Left lobe of liver (tissue), 2 donors: ENCODE measurements at regions not wholly inside any gene's neighbourhood (a gene's known extent, or its start where the extent isn't known, plus 50 kb on each side); places are given as distances from the start of the nearest gene placed in this dataset.
"Not testable (repeated sequence)": the region's sequence is repeated elsewhere in the genome, so short reads cannot be mapped to it uniquely, and the experiment has no call there.

Experiments used
- ATAC-seq: fragments of 200-7000 bp; cut with Tn5 transposase; one replicate; pipeline ENCODE4 v1.9.1; 2020; ENCODE audit warnings: mild to moderate bottlenecking, moderate library complexity
- DNase-seq: peaks from one replicate; pipeline ENCODE4 v3.0.0-alpha.2; 2020; ENCODE audit warnings: low spot score
- donor health status: DM: no; HTN: no; CAD: no; lungs with moderate emphysema.
- donor health status: DM: no; HTN: yes; CAD: no.

DNA sequence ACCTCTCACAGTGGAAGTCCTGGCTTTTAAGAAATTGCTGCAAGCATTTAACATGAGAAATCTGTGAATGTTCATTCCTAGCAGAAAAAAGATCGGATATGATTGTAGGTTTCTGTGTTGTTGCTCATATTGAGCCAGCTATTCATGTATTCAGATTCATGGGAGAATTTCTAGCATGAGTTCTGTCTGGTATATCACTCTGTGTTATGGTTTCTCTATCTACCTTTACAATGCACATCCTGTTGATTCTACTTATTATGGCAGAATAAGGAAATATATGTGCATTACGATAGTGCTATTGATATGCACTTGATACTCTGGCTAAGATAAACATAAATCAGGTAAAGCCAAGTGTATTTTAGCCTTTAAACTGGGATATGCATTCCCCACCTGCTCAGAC is 138.2 kb downstream of the KCNRG start:
- DNase-seq = no peak
- no peak for ATAC-seq

DNA sequence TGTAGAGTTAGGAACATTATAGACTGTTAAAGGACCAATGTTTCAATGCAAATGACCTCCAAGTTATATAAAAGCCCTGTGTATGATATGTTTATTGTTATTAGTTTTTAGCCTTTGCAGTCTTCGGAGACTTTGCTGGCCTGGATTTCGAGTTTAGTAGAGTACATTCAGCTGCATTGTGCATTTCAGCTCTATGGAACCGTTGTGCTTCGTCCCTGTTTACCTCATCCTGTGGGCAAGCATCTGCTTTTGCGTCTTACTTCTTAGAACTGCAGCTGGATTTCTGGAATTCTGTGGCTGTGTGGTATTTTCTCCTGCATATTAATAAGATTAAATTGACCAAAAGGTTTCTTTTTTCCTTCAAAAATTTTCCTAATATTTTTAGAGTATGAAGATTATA is 138.6 kb downstream of the KCNRG start:
- ATAC-seq = no peak
- no peak for DNase-seq

DNA sequence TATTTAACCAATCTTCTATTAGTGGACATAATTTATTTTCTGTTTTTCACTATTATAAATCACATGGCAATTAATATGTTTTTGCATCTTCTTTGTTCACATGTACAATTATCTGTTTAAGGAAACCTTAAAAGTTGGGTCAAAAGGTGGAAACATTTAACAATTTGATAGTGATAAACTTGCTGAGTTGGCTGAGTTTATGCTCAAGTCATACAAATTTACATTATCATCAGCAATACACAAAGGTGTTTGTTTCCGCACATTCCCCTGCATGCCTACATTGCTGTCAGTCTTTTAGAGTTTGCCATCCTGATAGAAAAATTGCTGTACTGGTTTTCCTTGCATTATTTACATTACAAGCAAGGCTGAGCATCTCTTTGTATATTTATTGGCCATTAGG is 139.5 kb downstream of the KCNRG start:
- no peak for ATAC-seq

DNA sequence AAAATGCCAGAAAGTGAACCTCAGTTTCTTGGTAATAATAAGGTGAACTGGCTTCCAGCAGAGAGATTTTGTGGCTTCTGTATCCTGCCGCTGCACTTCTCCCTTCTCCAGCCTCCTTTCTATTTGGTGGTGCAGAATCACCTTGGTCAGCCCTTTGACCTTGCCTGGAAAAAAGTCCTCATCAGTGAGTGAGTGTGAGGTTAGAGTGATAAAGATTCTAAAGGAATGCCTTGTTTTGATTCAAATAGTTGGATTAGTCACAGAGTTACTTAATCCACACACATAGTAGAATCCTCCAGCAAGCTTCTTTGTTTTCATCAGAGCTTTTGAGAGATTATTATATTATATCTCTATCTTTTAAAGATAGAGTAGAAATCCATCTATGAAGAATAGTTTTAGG is 140.9 kb downstream of the KCNRG start:
- ATAC-seq = no peak

More for the DNA sequence above, 139.5 kb downstream of the KCNRG start:
- no peak for DNase-seq

DNA sequence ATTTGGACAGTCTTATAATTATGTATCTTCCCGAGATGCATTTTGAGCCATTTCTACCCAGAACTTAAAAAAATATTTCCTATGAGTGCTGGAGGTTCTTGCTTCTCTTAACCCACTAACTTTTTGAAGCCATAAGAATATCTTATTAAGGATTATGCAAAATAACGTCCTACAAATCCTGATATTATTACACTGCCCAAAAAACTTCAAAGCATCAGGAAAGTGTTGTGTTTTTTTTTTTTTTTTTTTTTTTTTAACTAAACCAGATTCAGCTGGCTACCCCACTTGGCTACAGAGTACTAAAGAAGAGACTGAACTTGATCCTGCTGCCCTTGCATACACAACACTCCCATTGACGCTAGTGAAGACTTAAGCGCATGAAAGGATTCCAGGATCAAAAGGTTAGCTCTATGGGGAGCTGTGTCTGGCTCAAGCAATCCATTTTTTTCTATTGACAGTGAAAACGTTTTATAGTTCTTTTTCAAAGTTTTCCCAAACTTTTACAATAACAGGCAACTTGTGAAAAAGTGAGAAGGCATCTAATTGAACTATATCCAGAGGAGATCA is 141.4 kb downstream of the KCNRG start:
- no peak for DNase-seq
- no peak for ATAC-seq

More for the DNA sequence above, 140.9 kb downstream of the KCNRG start:
- no peak for DNase-seq

DNA sequence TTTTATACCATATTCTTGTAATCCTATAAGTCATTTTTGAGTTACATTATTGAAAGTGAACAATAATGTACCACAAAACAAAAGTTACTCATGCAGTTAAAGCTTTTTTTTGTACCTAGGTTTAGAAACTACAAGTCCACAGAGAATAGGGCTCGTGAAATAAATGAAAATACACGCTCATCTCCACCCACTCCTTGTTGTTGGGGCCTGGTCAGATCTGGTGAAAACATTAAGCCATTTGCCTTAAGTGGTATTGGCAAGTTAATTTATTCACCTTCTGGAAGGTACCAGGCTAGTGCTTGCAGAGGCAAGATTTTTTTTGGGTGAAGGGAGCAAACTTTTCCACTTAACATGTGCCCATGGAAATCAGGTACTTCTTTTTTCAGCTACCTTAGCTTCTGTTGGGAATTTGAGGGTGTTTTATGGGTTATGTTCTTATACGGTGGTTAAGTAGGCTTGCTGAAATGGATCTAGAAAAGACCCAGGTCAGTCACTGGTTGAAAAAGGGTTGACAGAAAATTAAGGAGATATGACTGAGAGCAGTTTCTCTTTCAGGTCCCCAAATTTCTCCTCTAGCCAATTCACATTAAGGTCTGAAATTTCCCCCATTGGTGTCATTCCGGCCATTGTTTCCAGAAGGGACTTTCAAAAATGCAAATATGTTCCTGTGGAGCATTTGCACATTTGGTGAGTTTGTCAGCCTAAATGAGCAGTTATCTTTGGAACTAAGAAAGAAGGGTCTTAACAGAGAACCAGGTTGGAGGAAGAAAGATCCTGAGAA is 143.3 kb downstream of the KCNRG start:
- no peak for ATAC-seq
- no peak for DNase-seq

DNA sequence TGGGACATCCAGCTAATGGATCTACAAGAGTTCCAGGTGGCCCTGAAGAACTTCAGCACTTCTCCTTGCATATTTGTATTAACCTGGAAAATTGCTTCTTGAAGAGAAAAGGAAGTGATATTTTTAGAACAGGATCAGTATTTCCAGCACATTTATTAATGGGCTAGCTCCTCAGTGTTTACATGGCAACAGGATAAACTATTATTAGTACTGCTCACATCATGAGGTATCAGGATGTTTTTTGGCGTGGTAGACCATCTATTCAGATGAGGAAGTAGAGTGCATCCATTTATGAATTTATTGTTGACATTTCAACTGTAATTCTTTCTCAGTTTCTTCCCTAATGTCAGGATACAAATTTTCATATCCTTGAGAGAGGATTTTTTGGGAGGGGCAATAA is 144.4 kb downstream of the KCNRG start:
- ATAC-seq (no peak), DNase-seq (no peak)

DNA sequence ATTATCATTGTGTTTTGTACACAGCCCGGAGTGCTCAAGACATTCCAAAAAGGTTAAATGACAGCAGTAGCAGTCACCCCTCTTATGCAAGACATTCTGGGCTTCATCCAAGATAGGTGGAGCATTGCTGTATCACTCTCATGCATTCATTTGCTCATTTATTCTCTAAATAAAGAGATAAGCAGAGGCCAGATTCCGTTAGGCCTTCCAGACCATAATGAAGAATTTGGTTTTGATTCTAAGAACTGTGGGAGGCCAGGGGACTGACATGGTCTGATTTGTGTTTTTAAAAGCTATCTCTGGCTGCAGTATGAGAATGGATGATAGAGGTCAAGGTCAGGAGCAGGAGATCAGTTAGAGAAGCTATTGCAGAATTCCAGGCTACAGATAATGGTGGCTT is 145.8 kb downstream of the KCNRG start:
- ATAC-seq (peak; percentile 78), DNase-seq (no peak)

DNA sequence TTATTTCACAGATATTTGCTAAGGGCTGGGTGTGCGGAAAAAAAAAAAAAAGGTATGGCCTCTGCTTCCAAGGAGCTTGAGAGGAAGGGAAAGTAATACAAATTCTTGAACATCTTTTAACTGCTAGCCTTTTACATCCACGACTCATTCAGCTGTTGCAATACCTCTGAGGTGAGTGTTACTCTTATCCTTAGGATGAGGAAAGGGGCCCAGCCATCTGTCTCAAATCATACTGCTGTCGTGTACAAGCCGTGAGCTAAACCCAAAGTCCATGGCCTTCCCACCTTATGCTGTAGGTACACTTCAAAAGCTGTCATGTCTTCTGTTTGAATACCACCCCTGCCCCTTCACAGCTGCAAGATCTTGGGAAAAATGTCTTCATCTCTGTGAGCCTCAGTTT is 146.8 kb downstream of the KCNRG start:
- no peak for ATAC-seq
- no peak for DNase-seq

DNA sequence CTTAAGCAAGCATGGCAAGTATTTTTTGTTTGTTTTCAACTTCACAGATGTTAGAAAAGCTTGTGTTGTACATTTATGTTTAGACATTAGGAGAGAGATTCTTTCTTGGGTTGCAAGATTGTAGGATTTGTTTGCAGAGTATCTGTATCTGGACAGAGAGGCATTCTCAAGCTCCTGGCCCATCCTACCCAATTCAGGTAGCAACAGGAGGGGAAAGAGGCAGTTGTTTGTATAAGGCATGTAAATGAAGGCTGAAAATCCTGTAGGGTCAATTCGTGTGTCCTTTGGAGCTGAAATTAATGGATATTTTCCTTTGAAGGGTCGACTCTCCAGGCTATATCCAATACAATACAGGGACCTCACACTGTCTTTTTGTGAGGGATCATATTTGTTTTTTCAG is 147.3 kb downstream of the KCNRG start:
- ATAC-seq (no peak), DNase-seq (no peak)

DNA sequence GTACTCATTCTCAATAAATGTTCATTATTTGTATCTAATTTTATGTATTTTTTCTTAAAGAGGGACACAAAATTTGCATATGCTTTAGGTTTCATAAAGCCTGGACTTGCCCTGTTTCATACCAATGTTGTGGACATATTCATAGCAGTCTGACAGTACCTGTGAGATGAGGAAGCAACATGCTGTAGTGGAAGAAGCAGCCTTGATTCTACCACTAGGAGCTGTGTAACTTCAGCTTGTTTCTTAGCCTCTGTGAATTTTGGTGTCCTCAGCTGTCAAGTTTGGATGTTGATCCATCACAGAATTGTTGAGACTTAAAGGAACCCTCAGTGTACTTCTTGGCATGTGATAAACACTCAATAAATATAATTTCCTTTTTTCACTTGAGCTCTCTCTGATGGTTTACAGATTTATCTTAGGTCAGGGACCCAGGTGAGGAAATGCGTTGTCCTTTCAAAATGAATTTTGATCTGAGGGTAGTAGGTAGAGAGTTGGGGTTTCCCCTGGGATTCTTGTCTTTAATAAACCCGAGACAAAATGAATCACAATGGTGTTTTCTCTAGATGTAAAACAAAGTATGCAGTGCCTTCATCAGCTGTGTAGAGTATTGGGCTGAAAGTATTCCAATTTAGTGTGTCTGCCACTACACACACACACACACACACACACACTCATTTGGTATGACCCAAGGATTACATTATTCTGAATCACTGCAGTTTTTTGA is 152.1 kb downstream of the KCNRG start:
- DNase-seq (no peak), ATAC-seq (no peak)

DNA sequence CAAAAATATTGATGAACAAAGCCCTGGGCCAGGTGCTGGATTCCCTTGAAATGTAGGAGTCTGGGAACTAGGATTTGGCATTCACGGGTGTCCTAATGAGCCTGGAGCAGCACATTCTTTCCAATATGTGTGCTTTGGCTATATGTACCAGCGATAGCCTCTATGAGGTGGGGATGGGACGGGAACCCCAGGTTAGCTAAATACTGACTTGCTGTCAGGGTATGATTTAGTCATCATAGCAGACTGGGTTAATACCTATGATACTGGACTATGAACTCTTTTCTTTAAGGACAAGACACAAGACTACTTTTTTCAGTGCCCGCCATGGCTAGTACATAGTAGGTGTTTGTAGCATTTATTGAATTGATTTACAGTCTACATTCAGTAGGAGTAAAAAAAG is 152.7 kb downstream of the KCNRG start:
- ATAC-seq = no peak
- DNase-seq = no peak

DNA sequence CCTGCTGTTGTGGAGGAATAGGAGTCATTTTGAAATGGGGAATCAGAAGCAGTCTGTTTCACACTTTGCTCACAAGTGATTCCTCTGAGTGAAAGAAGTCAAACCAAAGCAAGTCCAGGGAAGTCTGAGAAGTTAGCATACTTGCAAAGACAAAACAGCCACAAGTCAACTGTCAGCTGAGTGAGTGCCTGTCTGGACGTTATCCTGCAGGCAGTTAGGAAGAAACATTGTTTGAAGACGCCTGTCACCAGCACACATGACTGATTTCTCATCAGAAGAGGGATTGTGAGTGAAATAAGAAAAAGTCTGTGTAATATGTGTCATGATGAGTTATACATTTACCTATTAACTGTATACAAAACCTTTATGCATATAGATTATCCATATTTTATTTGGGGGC is 153.5 kb downstream of the KCNRG start:
- ATAC-seq (no peak), DNase-seq (no peak)

DNA sequence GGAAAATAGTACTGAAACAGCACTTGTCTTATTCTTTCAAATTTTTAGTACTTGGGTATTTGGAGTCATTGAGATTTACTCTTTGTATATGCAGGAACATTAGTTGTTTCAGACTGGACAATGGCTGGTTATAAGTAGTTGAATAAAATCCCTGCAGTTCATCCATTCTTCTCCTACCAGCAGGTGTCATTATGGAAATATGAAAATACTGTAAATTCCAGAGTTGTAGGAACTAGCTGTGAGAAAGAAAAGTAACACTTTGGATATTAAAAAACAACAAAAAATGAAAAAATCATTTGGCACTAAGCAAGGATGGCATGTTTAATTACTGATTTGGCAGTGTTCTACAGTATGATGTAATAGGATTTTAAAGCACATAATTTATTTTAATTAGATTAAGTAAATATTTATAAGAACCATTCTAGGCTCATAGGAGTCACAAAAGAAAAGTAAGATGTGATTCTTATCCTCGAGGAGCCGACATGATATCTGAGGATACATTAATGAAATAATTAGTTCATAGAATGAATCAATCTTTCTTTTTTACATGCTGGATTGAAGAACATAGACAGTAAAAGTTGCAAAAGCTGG is 155.3 kb downstream of the KCNRG start:
- no peak for DNase-seq
- peak; percentile 54 for ATAC-seq

DNA sequence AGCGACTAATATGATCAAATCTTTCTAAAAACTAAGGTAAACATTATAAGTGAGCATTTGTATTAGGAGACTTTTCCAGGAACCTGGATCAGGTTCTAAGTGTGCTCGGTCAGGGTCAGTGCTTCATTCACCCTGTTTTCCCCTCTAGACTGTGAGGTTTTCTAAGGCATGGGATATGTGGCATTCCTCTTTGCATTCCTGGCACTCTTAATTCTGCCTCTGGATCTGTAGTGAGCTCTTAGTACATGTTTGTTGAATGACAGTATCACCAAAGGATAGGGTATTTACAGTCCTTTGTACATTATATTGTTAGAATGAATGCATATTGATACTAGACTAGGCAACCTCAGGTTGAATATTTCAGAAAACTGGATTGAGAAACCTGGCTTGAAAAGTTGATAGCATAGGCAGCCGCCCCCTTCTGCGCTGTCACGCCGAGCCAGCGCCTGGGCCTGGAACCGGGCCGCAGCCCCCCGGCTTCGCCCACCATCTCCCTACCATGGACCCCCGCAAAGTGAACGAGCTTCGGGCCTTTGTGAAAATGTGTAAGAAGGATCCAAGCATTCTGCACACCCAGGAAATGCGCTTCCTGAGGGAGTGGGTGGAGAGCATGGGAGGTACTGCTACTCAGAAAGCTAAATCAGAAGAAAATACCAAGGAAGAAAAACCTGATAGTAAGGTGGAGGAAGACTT is 156.5 kb downstream of the KCNRG start:
- DNase-seq = no peak

DNA sequence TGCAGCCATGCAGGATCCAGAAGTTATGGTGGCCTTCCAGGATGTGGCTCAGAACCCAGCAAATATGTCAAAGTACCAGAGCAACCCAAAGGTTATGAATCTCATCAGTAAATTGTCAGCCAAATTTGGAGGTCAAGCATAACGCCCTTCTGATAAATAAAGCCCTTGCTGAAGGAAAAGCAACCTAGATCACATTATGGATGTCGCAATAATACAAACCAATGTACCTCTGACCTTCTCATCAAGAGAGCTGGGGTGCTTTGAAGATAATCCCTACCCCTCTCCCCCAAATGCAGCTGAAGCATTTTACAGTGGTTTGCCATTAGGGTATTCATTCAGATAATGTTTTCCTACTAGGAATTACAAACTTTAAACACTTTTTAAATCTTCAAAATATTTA is 157.8 kb downstream of the KCNRG start:
- not testable (repeated sequence) for ATAC-seq, DNase-seq

More for the DNA sequence above, 156.5 kb downstream of the KCNRG start:
- ATAC-seq = no peak

DNA sequence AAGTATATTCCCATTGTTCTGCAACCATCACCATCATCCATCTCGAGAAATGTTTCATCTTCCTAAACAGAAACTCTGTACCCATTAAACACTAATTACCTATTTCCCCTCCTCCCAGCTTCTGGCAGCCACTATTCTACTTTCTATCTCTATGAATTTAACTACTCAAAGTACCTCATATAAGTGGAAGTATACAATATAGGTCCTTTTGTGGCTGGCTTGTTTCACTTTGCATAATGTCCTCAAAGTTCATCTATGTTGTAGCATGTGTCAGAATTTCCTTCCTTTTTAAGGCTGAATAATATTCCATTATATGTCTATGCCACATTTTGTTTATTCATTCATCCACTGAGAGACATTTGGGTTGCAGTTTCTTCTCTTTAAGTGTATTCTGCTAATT is 159.4 kb downstream of the KCNRG start:
- ATAC-seq = no peak
- no peak for DNase-seq

DNA sequence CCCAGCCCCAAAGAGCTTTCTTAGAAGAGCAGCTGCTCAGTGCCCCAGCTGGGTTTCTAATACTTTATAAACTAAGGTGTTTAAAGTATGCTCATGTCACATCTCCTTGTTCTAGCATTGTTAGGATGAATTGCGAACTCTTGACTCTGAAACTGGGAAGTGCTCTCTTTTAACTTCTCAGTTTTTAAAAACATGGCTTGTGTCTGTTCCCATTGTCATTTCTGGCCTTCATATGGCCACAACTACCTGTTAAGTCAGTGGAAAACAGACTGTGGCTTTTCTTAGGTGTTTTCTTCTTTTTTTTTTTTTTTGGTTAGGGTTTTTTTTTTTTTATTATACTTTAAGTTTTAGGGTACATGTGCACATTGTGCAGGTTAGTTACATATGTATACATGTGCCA is 164.7 kb downstream of the KCNRG start:
- ATAC-seq (no peak), DNase-seq (no peak)

DNA sequence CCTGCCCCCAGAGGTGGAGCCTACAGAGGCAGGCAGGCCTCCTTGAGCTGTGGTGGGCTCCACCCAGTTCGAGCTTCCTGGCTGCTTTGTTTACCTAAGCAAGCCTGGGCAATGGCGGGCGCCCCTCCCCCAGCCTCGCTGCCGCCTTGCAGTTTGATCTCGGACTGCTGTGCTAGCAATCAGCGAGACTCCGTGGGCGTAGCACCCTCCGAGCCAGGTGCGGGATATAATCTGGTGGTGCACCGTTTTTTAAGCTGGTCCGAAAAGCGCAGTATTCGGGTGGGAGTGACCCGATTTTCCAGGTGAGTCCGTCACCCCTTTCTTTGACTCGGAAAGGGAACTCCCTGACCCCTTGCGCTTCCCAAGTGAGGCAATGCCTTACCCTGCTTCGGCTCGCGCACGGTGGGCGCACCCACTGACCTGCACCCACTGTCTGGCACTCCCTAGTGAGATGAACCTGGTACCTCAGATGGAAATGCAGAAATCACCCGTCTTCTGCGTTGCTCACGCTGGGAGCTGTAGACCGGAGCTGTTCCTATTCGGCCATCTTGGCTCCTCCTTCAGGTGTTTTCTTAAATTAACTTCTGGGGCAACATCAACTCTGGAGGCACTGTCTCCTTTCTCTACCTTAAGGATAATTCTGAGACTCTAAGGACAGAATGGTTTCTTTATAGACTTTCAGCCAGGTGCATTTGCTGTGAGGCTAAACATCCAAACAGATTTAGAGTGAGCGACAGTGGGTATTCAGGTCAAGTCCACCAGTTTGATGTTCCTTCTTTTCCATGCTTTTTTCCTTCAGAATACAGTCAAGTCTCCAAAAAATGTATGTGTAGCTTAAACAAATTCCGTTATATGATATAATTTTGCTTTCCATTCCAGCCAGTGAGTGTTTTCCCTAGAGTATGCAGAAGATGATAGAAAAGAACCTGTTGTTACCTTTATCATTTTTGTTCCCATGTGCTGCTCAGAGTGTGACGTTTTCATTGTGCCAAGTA is 170.8 kb downstream of the KCNRG start:
- DNase-seq, ATAC-seq: not testable (repeated sequence)
